Lower leg skin (tissue), 3 donors: ENCODE measurements at regions not wholly inside any gene's neighbourhood (a gene's known extent, or its start where the extent isn't known, plus 50 kb on each side); places are given as distances from the start of the nearest gene placed in this dataset.

Experiments
- CTCF ChIP-seq, 3 donors: fragments of 450-650 bp; IDR thresholded peaks; one replicate each; pipeline ENCODE4 v1.5.1; 2016; ENCODE audit warnings: antibody characterized with exemption in 3 of 3, mild to moderate bottlenecking in 3 of 3, moderate library complexity in 2 of 3
- POLR2A ChIP-seq, 2 donors: fragments of 450-650 bp; IDR thresholded peaks; one replicate each; pipeline ENCODE4 v1.6.1; 2016 to 2017; ENCODE audit warnings: antibody characterized with exemption in 2 of 2, mild to moderate bottlenecking in 1 of 2, moderate library complexity in 1 of 2

- TF ChIP-seq CTCF (IDR thresholded peaks at IDR 0.05) (no peak), POLR2A (IDR thresholded peaks at IDR 0.05) (no peak)
These were observed 1749.6 kb downstream of the SI start for GRCh38 chr3:163328680-163329079.
